ENCODE measurements at regions not wholly inside any gene's neighbourhood (a gene's known extent, or its start where the extent isn't known, plus 50 kb on each side); places are given as distances from the start of the nearest gene placed in this dataset.

GRCh38 chr4:35820003-35820402 lies 424.3 kb downstream of the ARAP2 start:
- Histone ChIP-seq H4K20me1 (ENCODE audit: insufficient read depth) (no peaks in the 10 kb centered on the region), H3K9me2 (ENCODE audit: insufficient read depth) (no peaks in the 10 kb centered on the region), H3K4me1 (ENCODE audit: control insufficient read depth in 1 of 2, insufficient read depth in 2 of 2, low read length in 2 of 2) (no peaks in the 10 kb centered on the region; a peak in 1 of 4 replicates), H3K9ac (ENCODE audit: low read length) (no peak overlapping the region), H3K9me3 (ENCODE audit: control insufficient read depth in 1 of 2, insufficient read depth in 1 of 2, low read depth in 1 of 2, low read length in 2 of 2) (no peaks in the 10 kb centered on the region), H3K27me3 (ENCODE audit: insufficient read depth, low read length) (no peaks in the 10 kb centered on the region), H2AFZ (ENCODE audit: low read depth, low read length, poor library complexity, severe bottlenecking) (no peak overlapping the region), H3K27ac (ENCODE audit: low read depth, low read length) (no peak overlapping the region), H3K36me3 (ENCODE audit: control insufficient read depth in 1 of 2, insufficient read depth in 2 of 2, low read length in 2 of 2) (no peaks in the 10 kb centered on the region), H3K79me2 (ENCODE audit: insufficient read depth, low read length) (no peaks in the 10 kb centered on the region), H3K4me2 (ENCODE audit: low read length) (no peak overlapping the region), H3K4me3 (replicated peaks in 1 of 2; ENCODE audit: low read depth in 1 of 2, low read length in 2 of 2) (no peak overlapping the region)
- no TSS peak for BruUV-seq (replicated peaks)
- DNase-seq (ENCODE audit: low read depth, low spot score) = no peak
- POLR2A ChIA-PET = no interaction called here
- intact Hi-C loops (cut with micrococcal nuclease) = no loop called here
- CTCF ChIA-PET = no interaction called here
- RAD21 ChIA-PET (ENCODE audit: low non-redundant PET in 1 of 2, low total read pairs in 2 of 2, uncharacterized antibody in 2 of 2, unreplicated experiment in 2 of 2) = no interaction called here
- ATAC-seq = no peak
- TF ChIP-seq POLR2A (IDR thresholded peaks at IDR 0.05; ENCODE audit: borderline replicate concordance, extremely low read depth, insufficient read depth, insufficient read length) = no peak
- TF ChIP-seq JUND (IDR thresholded peaks at IDR 0.05) = no peak
- no peak for TF ChIP-seq CEBPB (IDR thresholded peaks at IDR 0.05; ENCODE audit: low read depth)
- TF ChIP-seq YY1 (IDR thresholded peaks at IDR 0.05; ENCODE audit: extremely low read depth, insufficient replicate concordance, low read depth, low read length) = no peak
- TF ChIP-seq ZBTB33 (IDR thresholded peaks at IDR 0.05; ENCODE audit: extremely low read depth, insufficient replicate concordance, low read length) = no peak
- TF ChIP-seq ZNF274 (IDR thresholded peaks at IDR 0.05; ENCODE audit: low read depth, low read length) = no peak
- no peak for TF ChIP-seq TCF7L2 (IDR thresholded peaks at IDR 0.05; ENCODE audit: borderline replicate concordance, extremely low read depth, insufficient read depth, insufficient read length)
- TF ChIP-seq CTCF (IDR thresholded peaks at IDR 0.05 in 2 of 3, conservative IDR thresholded peaks at IDR 0.05 in 1 of 3; ENCODE audit: borderline replicate concordance in 1 of 3, insufficient read depth in 1 of 3, low read depth in 2 of 3, low read length in 2 of 3) = no peak
- no peak for TF ChIP-seq CBX3 (IDR thresholded peaks at IDR 0.05; ENCODE audit: low read depth)
- no peak for TF ChIP-seq POLR2AphosphoS5 (IDR thresholded peaks at IDR 0.05; ENCODE audit: low read depth, low read length)
- TF ChIP-seq EGR1 (IDR thresholded peaks at IDR 0.05; ENCODE audit: low read depth) = no peak
- no peak for TF ChIP-seq RAD21 (IDR thresholded peaks at IDR 0.05; ENCODE audit: low read depth)
- TF ChIP-seq ZFX (IDR thresholded peaks at IDR 0.05) = no peak
- TF ChIP-seq EZH2phosphoT487 (IDR thresholded peaks at IDR 0.05; ENCODE audit: borderline replicate concordance) = no peak
- no peak for TF ChIP-seq FOSL1 (IDR thresholded peaks at IDR 0.05; ENCODE audit: low read depth)
- no peak for TF ChIP-seq MAX (IDR thresholded peaks at IDR 0.05)

Data from HCT116 (cell line).